T-helper 1 cell treated with Interleukin-12 subunit alpha and Interleukin-12 subunit beta and Interleukin-4 antibody, amounts not matched to agents 30 ng/mL and 1 ng/mL, for 36 hours (primary cell): ENCODE measurements at regions not wholly inside any gene's neighbourhood (a gene's known extent, or its start where the extent isn't known, plus 50 kb on each side); places are given as distances from the start of the nearest gene placed in this dataset.
"Not testable (repeated sequence)": the region's sequence is repeated elsewhere in the genome, so short reads cannot be mapped to it uniquely, and the experiment has no call there.

Source experiments
- intact Hi-C: fragments of 100-400 bp; cut with micrococcal nuclease; formaldehyde crosslinking; loops from one replicate; pipeline ENCODE4 v1.15.1; 2024

DNA sequence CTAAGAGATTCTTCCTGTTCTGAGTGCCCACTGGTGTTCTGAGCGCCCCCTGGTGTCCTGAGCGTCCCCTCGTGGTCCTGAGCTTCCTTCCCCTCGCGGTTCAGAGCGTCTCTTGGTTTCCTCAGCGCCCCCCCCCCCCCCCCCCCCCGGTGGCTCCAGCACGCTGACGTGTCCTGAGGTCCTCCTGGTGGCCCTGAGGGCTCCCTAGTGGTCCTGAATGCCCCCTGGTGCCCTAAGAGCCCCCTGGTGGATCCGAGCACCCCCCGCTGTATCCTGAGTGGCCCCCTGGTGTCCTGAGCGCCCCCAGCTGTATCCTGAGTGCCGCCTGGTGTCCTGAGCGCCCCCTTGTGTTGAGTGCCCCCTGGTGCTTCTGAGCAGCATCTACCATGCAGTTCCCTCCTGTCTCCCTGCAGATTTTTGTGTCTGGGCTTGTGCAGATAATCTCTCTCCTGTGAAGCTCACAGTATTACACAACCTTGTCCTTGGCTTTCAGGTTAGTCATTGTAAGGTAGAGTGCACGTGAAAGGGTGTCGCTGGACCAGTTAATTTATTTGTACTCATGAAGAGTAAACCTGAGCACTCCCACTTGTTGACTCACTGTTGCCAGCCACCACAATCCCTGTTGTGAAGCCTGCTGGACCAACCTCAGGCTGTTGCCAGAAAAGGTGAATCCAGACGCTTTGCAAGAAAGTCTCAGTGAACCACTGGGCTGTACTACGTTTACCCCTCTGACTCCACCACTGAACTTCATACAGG lies 1168.4 kb downstream of the TMEM121 start:
- intact Hi-C loops = no loop called here

DNA sequence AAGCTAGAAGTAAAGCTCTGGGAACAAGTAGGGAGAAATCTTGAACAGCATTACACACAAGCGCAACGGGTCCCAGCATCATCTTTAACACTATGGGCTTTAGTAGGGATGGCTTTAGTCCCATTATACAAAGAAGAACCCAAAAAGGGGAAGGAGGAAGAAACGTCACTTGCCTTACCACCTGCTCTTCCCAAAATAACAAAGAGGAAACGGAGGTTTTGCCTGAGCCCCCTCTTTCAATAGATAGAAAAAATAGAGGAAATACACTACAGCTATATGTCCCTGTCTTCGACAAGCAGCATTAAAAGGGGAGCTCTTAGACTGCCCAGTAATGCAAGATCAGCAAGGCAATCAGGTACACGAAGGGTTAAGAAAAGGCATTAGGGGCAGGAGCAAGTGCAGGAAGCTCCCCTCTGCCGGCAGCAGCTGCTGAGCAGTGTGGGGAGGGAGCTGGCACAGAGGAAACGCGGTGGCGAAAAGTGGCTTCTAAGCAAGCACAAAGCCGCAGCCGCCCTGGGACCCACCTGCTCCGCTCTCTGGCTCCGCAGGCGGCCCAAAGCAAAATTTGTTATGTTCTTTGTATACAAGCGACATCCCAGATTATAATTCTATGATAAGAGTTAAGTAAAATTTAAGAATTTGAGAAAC lies 1172.4 kb downstream of the TMEM121 start:
- intact Hi-C loops = not testable (repeated sequence)

DNA sequence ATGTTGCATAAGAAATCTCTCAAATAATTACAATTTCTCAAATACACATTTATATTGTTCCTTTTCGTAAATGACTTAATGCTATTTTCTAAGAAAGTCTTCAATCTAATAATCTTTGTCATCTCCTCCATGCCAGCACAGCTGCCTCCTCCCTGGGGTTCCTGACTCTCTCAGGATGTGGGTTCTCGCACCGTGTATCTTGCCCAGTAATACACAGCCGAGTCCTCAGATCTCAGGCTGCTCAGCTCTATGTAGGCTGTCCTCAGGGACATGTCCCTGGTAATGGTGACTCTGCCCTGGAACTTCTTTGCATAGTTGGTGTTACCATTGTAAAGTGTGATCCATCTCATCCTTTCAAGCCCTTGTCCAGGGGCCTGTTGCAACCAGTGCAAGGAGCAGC lies 1177.3 kb downstream of the TMEM121 start:
- intact Hi-C loops = not testable (repeated sequence)

DNA sequence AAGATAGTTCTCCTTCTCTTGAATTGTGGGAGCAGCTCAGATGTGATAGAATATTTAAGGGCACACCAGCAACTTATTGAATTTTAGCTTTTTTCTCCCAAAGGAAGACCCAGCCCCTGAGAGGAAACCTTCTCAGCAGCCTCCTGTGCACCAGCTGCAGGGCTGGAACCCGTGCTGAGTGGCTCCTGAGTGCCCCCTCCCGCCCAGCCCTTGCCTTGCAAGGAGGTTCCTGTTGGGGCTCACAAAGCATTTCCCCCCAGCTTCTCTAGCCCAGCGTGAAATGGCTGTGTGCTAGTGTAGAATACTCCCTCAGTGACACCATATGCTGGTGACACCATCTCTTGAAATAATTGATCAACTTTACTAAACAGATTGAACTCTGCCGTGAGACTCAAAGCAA lies 1180.1 kb downstream of the TMEM121 start:
- intact Hi-C loops = not testable (repeated sequence)

DNA sequence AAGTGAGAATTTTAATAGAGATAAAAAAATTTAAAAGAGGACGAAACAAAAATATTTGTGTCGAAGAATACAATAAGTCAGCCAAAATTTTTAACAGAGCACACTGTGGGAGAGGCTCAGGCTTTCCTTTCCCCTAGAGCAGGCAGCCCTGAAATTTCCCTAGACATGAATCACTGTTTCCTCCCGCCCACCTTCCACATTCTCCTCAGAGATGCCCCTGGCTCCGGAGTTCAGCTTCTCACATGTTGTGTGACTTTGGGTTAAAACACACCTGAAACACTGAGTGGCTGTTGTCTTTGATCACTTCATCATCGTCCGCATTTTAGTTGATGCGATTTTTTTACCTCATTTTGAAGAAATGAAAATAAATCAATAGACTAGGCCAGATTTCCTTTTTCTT lies 1183.8 kb downstream of the TMEM121 start:
- intact Hi-C loops = not testable (repeated sequence)

DNA sequence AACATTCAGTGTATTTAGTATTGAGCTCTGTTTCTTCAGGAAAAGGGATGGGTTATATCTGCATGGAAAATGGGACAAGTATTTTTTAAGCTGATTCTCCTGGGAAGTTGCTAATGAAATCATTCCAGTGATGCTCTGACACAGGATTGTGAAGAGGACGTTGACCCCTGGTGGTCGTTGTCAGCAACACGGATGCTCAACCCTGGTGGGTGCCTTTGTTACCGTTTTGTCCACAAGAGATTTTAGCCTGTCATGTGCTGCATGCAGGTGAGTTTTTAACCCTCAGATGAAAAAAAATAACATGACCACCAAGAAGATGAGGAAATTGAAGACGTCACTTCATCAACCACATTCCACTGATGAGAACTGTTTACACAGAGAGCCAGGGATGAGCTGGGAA lies 1186.1 kb downstream of the TMEM121 start:
- intact Hi-C loops = not testable (repeated sequence)

DNA sequence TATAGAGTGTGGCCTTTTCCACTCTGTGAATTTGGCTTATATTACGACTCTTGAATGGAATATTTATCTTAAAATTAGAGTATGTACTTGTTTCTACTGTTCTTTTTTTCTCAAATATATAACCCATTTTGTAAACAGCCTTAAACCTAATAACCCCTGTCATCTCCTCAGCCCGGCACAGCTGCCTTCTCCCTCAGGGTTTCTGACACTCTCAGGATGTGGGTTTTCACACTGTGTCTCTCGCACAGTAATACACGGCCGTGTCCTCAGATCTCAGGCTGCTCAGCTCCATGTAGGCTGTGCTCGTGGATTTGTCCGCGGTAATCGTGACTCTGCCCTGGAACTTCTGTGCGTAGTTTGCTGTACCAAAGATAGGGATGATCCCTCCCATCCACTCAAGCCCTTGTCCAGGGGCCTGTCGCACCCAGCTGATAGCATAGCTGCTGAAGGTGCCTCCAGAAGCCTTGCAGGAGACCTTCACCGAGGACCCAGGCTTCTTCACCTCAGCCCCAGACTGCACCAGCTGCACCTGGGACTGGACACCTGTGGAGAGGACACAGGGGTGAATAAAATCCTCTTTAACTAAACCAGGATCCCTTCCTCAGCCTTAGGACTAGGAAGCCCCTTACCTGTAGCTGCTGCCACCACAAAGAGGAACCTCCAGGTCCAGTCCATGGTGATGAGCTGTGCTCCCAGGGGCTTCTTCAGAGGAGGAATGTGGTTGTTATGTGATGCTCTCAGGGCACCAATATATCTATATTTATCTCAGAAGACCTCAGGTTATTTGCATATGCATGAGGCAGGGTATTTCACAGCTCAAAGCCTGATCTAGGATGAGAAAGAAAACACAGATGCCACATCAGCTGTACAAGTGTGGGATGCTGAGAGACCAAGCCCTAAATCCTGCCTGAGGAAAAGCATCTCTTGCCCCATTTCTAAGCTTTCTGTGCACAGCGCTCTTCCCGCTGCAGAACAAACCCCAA lies 1188.4 kb downstream of the TMEM121 start:
- intact Hi-C loops = not testable (repeated sequence)

DNA sequence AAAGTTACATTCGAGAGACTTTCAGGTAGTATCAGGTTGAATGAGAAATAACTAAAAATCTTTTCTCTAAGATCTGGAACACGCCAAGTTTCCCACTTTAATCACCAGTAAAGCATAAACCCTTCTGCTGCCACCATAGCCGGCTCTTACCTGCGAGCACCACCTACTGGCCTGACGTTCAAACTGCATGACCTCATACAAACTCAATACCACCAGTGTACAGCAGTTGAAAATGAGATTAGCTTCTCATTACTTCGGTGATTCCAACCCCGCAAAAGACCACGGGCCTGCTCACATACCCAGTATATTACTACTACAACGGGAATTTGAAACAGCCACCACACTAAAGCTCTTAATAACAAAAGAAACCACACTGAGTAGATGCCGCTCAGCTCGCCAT lies 1191.2 kb downstream of the TMEM121 start:
- intact Hi-C loops = not testable (repeated sequence)

DNA sequence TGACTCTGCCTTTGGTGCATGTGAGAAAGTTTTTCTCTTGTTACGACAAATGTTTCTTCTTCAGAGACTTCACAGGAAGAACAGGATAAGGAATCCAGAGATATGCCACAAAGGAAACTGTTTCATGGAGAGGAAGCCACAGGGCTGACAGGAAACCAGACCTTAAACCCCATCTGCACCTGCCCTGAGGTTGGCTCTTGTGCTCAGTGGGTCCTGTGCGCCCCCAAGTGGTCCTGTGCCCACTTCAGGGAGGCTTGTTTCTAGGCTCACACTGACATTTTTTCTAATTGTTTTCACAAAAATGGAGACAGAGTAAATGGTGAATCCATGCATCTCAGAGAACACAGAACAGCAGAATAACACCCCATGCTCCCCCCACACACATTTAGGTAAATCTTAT lies 1193.5 kb downstream of the TMEM121 start:
- intact Hi-C loops = not testable (repeated sequence)

DNA sequence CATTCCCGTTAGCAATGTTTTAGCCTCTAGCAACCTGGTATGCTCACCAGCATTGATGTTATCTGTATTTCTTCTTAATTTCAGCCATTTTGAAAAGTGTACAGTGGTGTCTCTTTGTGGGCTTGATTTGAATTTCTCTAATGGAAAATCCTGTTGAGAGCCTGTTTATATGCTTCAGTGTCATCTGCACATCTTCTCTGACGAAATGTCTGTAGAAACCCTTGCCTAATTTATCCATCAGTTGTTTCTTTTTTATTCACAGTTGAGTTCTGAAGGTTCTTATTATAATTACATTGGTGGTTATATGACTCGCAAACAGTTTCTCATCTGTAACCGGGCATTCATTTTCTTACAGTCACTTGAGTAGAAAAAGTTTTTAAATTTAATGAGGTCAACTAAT lies 1195.5 kb downstream of the TMEM121 start:
- intact Hi-C loops = not testable (repeated sequence)

DNA sequence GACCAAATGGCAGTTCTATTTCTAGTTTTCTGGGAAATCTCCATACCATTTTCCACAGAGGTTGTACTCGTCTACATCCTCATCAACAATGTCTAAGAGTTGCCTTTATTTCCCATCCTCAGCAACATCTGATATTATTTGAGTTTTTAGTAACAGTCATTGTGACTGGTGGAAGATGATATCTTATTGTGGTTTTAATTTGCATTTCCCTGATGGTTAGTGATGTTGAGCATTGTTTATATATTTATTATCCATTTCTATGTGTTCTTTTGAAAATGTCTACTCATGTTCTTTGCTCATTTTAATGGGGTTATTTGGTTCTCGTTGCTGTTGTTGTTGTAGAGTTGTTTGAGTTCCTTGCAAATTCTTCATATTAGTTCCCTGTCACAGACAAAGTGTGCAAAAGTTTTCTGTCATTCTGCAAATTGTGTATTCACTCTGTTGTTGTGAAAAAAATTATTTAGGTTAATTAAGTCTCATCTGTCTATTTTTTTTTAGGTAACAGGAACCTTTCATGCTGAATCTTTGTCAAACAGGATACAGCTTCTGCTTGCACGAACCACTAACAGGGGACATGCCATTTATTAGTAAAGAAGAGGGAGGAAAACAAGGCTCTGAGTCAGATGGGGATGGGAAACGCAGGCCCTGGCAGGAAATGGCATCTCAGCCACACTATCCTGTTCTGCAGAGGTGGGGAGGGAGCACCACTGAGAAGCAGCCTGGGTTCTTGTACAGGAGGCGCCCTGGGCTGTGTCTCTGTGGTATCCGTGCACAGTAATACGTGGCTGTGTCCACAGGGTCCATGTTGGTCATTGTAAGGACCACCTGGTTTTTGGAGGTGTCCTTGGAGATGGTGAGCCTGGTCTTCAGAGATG lies 1196.7 kb downstream of the TMEM121 start:
- intact Hi-C loops = not testable (repeated sequence)

DNA sequence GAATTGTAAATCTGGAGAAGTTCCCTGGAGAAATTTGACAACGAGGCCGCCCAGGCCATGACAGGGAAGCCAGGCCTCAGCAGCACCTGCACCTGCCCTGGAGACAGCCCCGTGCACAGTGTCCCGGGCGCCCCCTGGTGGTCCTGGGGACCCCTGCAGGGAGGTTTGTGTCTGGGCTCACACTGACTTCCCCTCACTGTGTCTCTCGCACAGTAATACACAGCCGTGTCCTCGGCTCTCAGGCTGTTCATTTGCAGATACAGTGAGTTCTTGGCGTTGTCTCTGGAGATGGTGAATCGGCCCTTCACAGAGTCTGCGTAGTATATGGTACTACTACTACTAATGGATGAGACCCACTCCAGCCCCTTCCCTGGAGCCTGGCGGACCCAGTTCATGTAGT lies 1201.6 kb downstream of the TMEM121 start:
- intact Hi-C loops = not testable (repeated sequence)

DNA sequence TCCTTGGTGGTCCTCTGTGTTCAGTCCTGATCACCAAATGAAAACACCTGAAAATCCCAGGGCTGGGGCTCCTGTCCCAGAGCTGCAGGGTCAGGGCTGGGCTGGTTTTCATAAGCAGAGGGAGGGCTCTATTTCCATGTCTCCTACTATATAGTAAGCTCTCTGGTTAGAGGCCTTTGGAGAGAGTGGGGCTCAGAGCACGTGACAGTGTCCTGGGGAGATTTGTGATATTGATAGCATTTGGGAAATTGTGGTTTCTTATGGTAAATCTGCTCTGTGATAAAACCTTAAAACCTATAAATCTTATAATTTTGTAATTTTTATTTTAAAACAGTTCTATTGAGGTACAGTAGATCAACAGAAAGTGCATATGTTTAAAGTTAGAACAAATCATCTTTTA lies 1202.2 kb downstream of the TMEM121 start:
- intact Hi-C loops = no loop called here

DNA sequence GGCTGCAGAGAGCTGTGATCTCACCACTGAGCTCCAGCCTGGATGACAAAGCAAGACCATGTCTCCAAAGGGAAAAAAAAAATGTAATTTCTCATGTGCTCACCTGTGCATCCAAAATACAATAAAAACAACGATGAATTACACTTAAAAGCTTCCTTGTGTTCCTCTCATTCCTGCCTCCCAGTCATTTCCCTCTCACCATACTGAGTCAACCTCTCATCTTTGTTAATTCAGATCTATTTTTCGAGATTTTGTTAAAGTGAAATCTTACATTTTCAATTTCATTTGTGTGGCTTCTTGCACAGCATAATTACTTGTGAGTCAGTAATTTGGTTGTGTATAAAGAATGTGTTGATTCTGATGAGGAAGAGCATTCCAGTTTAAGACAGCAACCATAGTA lies 1203.2 kb downstream of the TMEM121 start:
- intact Hi-C loops = no loop called here

DNA sequence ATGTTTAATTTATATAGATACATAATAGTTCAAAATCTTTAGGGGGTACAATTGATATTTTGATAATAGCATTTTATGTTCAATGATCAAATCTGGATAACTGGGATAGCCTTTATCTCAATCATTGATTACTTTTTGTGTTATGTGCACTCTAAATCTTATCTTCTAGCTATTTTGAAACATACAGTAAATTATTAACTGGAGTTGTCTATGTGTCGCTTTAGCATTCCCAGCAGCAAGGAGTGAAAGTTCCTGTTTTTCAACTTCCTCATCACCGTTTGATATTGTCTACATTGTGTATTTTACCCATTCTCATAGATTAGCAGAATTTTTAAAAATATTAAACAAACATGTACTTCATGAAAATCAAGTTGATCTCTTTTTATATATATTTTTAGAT lies 1207.4 kb downstream of the TMEM121 start:
- intact Hi-C loops = no loop called here

DNA sequence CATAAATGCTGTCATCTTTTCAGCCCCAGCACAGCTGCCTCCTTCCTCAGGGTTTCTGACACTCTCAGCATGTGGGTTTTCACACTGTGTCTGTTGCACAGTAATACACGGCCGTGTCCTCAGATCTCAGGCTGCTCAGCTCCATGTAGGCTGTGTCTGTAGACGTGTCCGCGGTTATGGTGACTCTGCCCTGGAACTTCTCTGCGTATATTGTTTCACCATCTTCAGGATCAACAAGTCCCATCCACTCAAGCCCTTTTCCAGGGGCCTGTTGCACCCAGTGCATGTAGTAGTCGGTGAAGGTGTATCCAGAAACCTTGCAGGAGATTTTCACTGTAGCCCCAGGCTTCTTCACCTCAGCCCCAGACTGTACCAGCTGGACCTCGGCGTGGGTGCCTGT lies 1210.6 kb downstream of the TMEM121 start:
- intact Hi-C loops = no loop called here

DNA sequence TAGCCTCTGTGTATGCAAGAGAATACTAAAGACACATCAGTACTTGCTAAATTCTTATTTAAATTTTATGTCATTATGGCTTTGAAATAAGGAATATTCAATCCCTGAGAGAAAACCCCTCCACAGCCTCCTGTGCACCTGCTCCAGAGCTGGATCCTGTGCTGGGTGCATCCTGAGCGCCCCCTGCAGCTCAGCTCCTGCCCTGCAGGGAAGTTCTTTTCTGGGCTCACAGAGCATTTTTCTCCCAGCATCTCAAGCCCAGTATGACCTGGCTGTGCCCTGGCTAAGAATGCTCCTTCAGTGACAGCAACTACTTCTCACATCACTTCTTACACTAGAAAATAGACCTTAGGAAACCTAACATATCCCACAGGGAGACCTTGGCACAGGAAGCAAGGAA lies 1211.7 kb downstream of the TMEM121 start:
- intact Hi-C loops = no loop called here

DNA sequence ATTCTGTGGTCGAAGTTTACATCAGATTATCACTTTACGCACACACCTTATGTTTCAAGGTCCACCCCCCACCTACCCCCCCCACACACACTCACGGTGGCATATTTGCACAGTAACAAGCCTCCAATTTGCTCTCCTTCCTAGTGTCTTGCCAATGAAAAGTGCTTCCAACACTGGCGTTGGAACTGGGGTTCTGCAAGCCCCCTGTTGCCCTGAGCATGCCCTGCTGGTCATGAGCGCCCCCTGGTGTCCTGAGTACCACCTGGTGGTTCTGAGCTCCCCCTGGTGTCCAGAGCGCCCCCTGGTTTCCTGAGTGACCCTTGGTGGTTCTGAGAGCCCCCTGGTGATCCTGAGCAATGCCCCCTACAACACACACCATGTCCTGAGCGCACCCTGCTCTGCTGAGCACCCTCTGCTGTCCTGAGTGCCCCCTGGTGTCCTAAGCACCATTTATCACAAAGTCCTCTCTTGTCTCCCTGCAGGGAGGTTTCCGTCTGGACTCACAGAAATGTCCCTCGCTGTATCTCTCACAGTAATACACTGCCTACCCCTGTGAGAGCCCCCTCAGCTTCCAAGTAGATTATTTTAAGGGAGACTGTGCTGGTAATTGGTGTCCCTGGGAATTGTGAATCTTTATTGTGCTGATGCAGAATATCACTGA lies 1212.3 kb downstream of the TMEM121 start:
- intact Hi-C loops = not testable (repeated sequence)

DNA sequence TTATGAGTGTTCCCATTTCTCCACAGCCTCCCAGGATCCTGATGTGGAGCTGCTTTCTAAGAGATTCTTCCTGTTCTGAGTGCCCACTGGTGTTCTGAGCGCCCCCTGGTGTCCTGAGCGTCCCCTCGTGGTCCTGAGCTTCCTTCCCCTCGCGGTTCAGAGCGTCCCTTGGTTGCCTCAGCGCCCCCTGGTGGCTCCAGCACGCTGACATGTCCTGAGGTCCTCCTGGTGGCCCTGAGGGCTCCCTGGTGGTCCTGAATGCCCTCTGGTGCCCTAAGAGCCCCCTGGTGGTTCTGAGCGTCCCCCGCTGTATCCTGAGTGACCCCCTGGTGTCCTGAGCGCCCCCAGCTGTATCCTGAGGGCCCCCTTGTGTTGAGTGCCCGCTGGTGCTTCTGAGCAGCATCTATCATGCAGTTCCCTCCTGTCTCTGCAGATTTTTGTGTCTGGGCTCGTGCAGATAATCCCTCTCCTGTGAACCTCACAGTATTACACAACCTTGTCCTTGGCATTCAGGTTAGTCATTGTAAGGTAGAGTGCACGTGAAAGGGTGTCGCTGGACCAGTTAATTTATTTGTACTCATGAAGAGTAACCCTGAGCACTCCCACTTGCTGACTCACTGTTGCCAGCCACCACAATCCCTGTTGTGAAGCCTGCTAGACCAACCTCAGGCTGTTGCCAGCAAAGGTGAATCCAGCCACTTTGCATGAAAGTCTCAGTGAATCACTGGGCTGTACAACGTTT lies 1214.9 kb downstream of the TMEM121 start:
- intact Hi-C loops = not testable (repeated sequence)
